ENCODE measurements at regions not wholly inside any gene's neighbourhood (a gene's known extent, or its start where the extent isn't known, plus 50 kb on each side); places are given as distances from the start of the nearest gene placed in this dataset.

- DNase-seq: no peak
- Histone ChIP-seq H3K36me3 (replicated peaks) (no peaks in the 10 kb centered on the region), H3K27ac (no peak overlapping the region), H3K27me3 (replicated peaks) (no peaks in the 10 kb centered on the region), H3K4me3 (ENCODE audit: low read depth, low read length) (no peak overlapping the region)
- no peak for TF ChIP-seq CTCF (IDR thresholded peaks at IDR 0.05; ENCODE audit: low read depth, low read length, missing control alignments)
- in situ Hi-C loops (cut with HindIII; ENCODE audit: low pct_ligation_motif_present, low sequenced_read_pairs): no loop called here
Measured at GRCh38 chr20:52805843-52806242, 166.3 kb upstream of the TSHZ2 start.

- H3K27ac ChIP-seq: no peak overlapping the region
- no peaks in the 10 kb centered on the region for H3K27me3 ChIP-seq (replicated peaks)
- in situ Hi-C loops (cut with HindIII; ENCODE audit: low pct_ligation_motif_present, low sequenced_read_pairs): no loop called here
- no peaks in the 10 kb centered on the region for H3K36me3 ChIP-seq (replicated peaks)
- TF ChIP-seq CTCF (IDR thresholded peaks at IDR 0.05; ENCODE audit: low read depth, low read length, missing control alignments): no peak
- DNase-seq: no peak
- no peak overlapping the region for H3K4me3 ChIP-seq (ENCODE audit: low read depth, low read length)
Measured at GRCh38 chr20:52805296-52805571, 166.9 kb upstream of the TSHZ2 start.

- in situ Hi-C loops (cut with HindIII; ENCODE audit: low pct_ligation_motif_present, low sequenced_read_pairs): no loop called here
- no peak for TF ChIP-seq CTCF (IDR thresholded peaks at IDR 0.05; ENCODE audit: low read depth, low read length, missing control alignments)
- Histone ChIP-seq H3K36me3 (replicated peaks) (no peaks in the 10 kb centered on the region), H3K4me3 (ENCODE audit: low read depth, low read length) (no peak overlapping the region), H3K27ac (no peak overlapping the region), H3K27me3 (replicated peaks) (no peaks in the 10 kb centered on the region)
- DNase-seq: no peak
Measured at GRCh38 chr20:52804497-52805295, 167.5 kb upstream of the TSHZ2 start.

- Histone ChIP-seq H3K4me3 (ENCODE audit: low read depth, low read length) (no peak overlapping the region), H3K27me3 (replicated peaks) (no peaks in the 10 kb centered on the region), H3K27ac (no peak overlapping the region), H3K36me3 (replicated peaks) (no peaks in the 10 kb centered on the region)
- in situ Hi-C loops (cut with HindIII; ENCODE audit: low pct_ligation_motif_present, low sequenced_read_pairs): no loop called here
- no peak for TF ChIP-seq CTCF (IDR thresholded peaks at IDR 0.05; ENCODE audit: low read depth, low read length, missing control alignments)
- DNase-seq: no peak
Measured at GRCh38 chr20:52801628-52802006, 170.5 kb upstream of the TSHZ2 start.

GRCh38 chr20:52800734-52801627 lies 171.2 kb upstream of the TSHZ2 start:
- Histone ChIP-seq H3K4me3 (ENCODE audit: low read depth, low read length) (no peak overlapping the region), H3K27me3 (replicated peaks) (no peaks in the 10 kb centered on the region), H3K27ac (no peak overlapping the region), H3K36me3 (replicated peaks) (no peaks in the 10 kb centered on the region)
- TF ChIP-seq CTCF (IDR thresholded peaks at IDR 0.05; ENCODE audit: low read depth, low read length, missing control alignments): no peak
- in situ Hi-C loops (cut with HindIII; ENCODE audit: low pct_ligation_motif_present, low sequenced_read_pairs): no loop called here
- DNase-seq: no peak

All from brain microvascular endothelial cell (primary cell).